Stimulated activated CD4-positive, alpha-beta T cell treated with anti-CD3 and anti-CD28 coated beads, Interleukin-4, amount 100 ng/mL, for 24 hours (primary cell): ENCODE measurements at regions not wholly inside any gene's neighbourhood (a gene's known extent, or its start where the extent isn't known, plus 50 kb on each side); places are given as distances from the start of the nearest gene placed in this dataset.
"Not testable (repeated sequence)": the region's sequence is repeated elsewhere in the genome, so short reads cannot be mapped to it uniquely, and the experiment has no call there.

Experiments used
- DNase-seq: peaks from one replicate; pipeline ENCODE4 v3.0.0-alpha.2; 2020

GRCh38 chr12:131589966-131590365, 120.9 kb upstream of the SFSWAP start:
- DNase-seq = no peak

DNA sequence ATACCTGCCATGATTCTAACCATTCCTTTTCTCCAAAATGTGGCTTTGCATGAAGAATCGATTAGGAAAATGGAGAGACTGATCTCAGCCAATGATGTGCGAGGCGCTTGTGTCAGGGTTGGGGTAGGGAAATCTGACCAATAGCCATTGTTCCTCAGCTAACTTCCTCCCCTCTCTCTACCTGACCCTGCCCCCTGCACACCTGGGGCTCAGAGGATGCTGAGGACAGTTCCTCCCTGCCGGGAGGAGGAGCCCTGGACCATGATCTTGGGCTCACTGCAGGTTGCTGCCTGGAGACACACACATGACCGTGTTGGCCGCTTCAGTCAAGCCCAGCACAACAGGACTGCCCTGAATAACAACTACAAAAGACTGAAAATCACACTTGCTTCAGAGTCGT, 119.8 kb upstream of the SFSWAP start:
- DNase-seq = no peak

GRCh38 chr12:131591714-131592709, 118.9 kb upstream of the SFSWAP start:
- DNase-seq = no peak

DNA sequence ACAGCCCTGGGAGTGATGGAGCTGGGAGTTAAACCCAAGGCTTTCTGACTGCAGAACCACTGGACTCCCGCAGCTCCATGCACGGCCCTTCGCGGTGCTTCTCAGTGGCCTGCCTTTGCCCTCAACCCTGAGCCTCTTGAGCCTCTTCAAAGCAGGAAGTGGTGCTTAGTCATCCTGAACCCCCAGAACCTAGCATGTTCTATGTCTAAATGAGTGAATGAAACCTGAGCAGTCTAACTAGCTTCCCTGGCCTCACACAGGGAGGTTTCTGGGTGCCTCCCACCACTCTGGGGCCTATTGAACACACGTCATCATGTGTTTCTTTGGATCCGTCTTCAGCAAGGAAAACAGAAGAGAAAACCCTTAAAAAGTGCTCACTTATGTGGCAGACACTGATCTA, 117.9 kb upstream of the SFSWAP start:
- DNase-seq = peak; percentile 19

GRCh38 chr12:131593406-131593805, 117.5 kb upstream of the SFSWAP start:
- no peak for DNase-seq

GRCh38 chr12:131596115-131596514, 114.8 kb upstream of the SFSWAP start:
- no peak for DNase-seq

DNA sequence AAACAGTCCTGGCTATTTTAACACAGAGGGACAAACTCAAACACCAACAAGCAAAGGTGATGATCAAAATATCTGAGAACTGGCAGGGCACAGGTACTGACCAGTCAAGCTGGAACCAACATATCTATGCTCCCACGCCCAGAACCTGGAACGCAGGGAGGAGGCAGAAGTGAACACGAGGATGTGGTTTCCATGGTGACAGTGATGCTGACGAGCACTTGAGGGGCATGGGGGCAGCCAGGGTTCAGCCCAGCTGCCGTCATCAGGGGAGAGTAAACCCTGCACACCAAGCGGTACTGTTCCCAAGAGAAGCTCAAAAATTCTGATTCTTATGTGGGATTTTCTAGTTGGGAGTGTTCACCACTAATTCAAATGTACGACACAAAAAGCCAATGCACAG, 113.6 kb upstream of the SFSWAP start:
- no peak for DNase-seq

- DNase-seq = no peak
Observed at GRCh38 chr12:131598717-131599116, 112.2 kb upstream of the SFSWAP start.

- no peak for DNase-seq
Observed at GRCh38 chr12:131599190-131600159, 111.4 kb upstream of the SFSWAP start.

GRCh38 chr12:131600160-131600532, 110.7 kb upstream of the SFSWAP start:
- no peak for DNase-seq

GRCh38 chr12:131601499-131601898, 109.4 kb upstream of the SFSWAP start:
- DNase-seq = not testable (repeated sequence)

DNA sequence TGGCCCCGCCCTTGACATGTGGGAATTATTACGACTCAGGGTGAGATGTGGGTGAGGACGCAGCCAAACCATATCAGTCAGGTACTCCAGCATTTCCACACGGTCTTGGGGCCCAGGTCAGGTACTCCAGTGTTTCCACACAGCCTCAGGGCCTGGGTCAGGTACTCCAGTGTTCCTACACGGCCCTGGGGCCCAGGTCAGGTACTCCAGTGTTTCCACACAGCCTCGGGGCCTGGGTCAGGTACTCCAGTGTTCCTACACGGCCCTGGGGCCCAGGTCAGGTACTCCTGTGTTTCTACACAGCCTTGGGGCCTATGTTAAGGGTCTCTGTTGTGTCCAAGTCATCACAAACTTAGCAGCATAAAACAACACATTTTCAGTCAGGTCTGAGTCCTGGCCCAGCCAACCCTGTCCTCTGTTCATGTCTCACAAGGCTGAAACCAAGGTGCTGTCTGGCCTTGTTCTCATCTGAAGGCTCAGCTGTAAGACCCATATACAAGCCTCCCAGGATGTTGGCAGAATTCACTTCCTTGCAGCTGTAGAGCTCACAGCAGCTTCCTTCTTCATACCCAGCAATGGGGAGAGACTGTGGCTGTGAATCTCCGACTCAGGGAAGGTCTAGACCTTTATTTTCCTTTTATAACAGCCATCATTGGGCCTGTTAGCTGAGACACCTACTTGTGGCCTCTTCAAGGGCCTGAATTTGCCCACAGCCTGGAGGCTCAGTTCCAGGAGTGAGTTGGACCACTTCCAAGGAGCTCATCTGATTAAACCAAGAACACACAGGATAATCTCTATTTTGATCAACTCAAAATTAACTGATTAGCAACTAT, 107.6 kb upstream of the SFSWAP start:
- DNase-seq = no peak

DNA sequence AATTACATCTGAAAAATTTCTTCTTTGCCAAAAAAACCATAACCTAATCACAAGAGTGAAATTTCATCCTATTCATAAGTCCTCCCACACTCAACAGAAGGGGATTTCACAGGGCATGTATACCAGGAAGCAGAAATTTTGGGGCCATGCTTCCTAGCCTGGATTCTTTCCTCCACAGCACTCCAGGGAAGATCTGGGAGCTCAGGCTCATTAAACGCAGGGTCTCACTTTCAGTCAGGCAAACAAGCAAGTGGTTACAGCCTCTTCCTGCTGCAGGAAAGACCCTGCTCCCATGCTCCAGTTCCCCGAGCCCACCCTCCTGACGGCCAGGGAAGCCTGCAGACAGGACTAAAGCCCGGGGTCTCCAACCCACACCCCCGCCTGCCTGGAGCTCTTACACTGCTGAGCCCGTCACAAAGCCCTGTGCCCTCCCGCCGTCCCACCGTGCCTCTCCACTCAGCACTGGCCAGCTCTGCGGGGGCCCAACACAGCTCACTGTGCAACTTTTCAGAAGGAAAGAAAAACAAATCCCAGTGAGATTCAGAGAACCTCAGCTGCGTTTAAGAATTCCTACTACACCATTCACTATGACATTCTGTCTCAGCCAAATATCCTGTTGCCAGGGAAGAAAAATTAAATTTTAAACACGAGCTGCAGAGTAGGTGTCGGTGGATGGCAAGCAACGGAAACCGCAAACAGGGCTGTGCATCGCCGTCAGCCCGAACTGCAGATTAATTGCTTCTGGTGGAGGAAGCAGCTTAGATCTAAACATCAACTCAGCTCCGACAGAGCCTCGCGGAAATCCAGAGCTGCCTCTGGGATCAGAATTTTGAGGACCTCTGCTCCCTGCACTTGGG, 106.7 kb upstream of the SFSWAP start:
- DNase-seq = peak; percentile 45

DNA sequence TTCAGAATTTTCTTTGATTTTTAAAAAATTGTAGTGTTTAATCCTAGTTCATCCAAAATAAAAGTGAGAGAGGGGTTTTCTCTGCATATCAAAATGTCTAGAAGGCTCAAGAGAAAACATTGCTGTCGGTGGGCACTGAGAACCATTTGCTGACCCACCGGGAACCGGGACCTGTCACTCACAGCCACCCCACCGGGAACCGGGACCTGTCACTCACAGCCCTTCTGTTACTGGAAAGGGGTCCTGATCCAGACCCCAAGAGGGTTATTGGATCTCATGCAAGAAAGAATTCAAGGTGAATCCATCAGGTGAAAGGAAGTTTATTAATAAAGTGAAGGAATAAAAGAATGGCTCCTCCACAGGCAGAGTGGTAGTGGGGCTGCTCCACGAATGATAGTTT, 106.0 kb upstream of the SFSWAP start:
- DNase-seq = no peak

GRCh38 chr12:131605304-131605829, 105.5 kb upstream of the SFSWAP start:
- no peak for DNase-seq

GRCh38 chr12:131606218-131606901, 104.5 kb upstream of the SFSWAP start:
- DNase-seq = no peak

DNA sequence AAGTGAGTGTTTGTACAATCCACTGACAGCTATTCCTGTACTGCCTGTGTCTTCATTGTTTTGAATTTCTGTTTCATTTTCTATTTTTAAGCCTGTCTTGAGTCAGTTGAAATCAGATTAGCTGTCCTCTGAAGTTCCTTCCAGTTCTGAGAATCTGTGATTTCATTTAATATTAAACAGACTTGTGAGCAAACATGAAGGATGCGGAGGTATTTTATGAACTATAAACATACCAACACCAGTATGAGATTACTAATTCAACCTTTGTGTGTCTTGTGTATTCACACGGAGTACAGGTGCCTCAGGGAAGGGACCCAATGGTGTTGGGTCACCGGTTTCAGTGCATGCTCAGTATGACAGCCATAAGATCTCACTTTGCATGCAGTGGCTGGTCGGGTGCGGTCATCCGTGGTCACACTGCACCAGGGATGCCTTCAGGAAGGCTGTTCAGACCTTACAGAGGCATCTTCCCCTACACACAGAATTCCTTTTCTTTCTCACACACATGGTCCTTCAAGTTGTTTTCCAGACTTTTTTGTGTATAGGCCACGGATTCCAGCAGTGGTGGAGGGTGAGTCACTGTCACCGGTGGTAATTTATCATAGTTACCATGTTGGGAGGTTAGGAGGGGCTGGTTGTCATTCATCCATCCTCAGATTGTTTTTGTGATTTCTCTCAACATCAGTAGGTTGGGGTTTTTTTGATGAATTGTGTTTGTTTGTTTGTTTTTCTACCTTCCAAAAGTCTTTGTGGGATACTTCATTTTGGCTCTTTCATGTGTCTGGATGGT, 103.0 kb upstream of the SFSWAP start:
- peak; percentile 22 for DNase-seq

GRCh38 chr12:131608740-131609690, 101.9 kb upstream of the SFSWAP start:
- peak; percentile 65 for DNase-seq

DNA sequence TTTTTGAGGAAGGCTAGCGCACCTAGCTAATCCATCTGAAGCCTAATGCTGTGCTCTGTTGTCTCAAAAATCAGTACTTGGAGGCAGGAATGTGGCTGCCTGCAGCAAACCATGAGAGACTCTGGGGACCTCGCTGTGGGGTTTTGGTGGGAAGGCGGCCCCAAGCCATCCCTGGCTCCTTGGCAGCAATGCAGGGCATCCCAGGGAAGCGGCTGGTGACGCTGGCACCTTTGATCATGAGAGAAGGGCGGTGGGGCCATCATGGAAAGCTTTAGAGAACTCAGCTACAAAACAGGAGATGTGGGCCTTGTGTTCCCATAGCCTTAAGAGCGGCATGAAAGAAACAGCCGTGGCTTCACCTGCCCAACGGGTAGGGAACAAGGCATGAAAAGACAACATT, 101.1 kb upstream of the SFSWAP start:
- no peak for DNase-seq
